OCI-LY7 (cell line): ENCODE measurements at regions not wholly inside any gene's neighbourhood (a gene's known extent, or its start where the extent isn't known, plus 50 kb on each side); places are given as distances from the start of the nearest gene placed in this dataset.
"Not testable (repeated sequence)": the region's sequence is repeated elsewhere in the genome, so short reads cannot be mapped to it uniquely, and the experiment has no call there.

Source experiments
- EZH2phosphoT487 ChIP-seq: fragments of 200-600 bp; sonication (generic); IDR thresholded peaks from 2 replicates; pipeline ENCODE4 v1.6.1; 2018; ENCODE audit warnings: low read depth, borderline replicate concordance, mild to moderate bottlenecking, mixed run types, antibody characterized with exemption, low read length, moderate library complexity, mixed read lengths
- TF ChIP-seq, protein P1 (sequence below): fragments of 200-600 bp; sonication (generic); conservative IDR thresholded peaks from 2 replicates; pipeline ENCODE4 v1.5.1; 2014; ENCODE audit warnings: mild to moderate bottlenecking, antibody characterized with exemption, low read length, moderate library complexity, mixed read lengths

DNA sequence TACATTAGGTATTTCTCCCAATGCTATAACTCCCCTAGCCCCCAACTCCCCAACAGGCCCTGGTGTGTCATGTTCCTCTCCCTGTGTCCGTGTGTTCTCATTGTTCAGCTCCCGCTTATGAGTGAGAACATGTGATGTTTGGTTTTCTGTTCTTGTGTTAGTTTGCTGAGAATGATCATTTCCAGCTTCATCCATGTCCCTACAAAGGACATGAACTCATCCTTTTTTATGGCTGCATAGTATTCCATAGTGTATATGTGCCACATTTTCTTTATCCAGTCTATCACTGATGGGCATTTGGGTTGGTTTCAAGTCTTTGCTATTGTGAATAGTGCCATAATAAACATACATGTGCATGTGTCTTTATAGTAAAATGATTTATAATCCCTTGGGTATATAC is 306.9 kb downstream of the TBC1D4 start:
- TF ChIP-seq, protein P1, sequence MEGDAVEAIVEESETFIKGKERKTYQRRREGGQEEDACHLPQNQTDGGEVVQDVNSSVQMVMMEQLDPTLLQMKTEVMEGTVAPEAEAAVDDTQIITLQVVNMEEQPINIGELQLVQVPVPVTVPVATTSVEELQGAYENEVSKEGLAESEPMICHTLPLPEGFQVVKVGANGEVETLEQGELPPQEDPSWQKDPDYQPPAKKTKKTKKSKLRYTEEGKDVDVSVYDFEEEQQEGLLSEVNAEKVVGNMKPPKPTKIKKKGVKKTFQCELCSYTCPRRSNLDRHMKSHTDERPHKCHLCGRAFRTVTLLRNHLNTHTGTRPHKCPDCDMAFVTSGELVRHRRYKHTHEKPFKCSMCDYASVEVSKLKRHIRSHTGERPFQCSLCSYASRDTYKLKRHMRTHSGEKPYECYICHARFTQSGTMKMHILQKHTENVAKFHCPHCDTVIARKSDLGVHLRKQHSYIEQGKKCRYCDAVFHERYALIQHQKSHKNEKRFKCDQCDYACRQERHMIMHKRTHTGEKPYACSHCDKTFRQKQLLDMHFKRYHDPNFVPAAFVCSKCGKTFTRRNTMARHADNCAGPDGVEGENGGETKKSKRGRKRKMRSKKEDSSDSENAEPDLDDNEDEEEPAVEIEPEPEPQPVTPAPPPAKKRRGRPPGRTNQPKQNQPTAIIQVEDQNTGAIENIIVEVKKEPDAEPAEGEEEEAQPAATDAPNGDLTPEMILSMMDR, result not testable (repeated sequence)
- TF ChIP-seq EZH2phosphoT487, result not testable (repeated sequence)
